A673 (cell line): ENCODE measurements at regions not wholly inside any gene's neighbourhood (a gene's known extent, or its start where the extent isn't known, plus 50 kb on each side); places are given as distances from the start of the nearest gene placed in this dataset.
"Not testable (repeated sequence)": the region's sequence is repeated elsewhere in the genome, so short reads cannot be mapped to it uniquely, and the experiment has no call there.

Experiments used
- BruUV-seq: library from RNA; stranded (reverse); fragments of 400-500 nt; replicated peaks from 2 replicates; lab custom pipeline; 2021; lab: Mats Ljungman, UMichigan
- CTCF ChIA-PET: fragments of 300-600 bp; sonication (Branson Sonifier 250); formaldehyde crosslinking; loops from one replicate; lab custom pipeline; 2022; ENCODE audit warnings: antibody characterized with exemption; lab: Charles Lee
- POLR2A ChIA-PET: fragments of 300-600 bp; sonication (Branson Sonifier 250); formaldehyde crosslinking; loops from one replicate; lab custom pipeline; 2022; ENCODE audit warnings: antibody characterized with exemption; ENCODE audit not compliant: low non-redundant PET; lab: Charles Lee
- DNase-seq: peaks from one replicate; pipeline ENCODE4 v3.0.0-alpha.2; 2015; ENCODE audit warnings: low spot score
- H3K27ac ChIP-seq: fragments of 200-600 bp; sonication (generic); 2 replicates; pipeline ENCODE4 v1.5.1; 2016; ENCODE audit warnings: mixed run types, low read depth, mild to moderate bottlenecking, mixed read lengths, antibody characterized with exemption, low read length; ENCODE audit not compliant: poor library complexity, severe bottlenecking
- H3K27me3 ChIP-seq: fragments of 200-600 bp; sonication (generic); replicated peaks from 2 replicates; pipeline ENCODE4 v1.6.1; 2017; ENCODE audit warnings: mixed run types, low read depth, mild to moderate bottlenecking, mixed read lengths, antibody characterized with exemption, low read length; ENCODE audit not compliant: insufficient read depth, poor library complexity
- H3K36me3 ChIP-seq: fragments of 200-600 bp; sonication (generic); 2 replicates; pipeline ENCODE4 v1.6.1; 2016; ENCODE audit warnings: mixed run types, mild to moderate bottlenecking, mixed read lengths, antibody characterized with exemption, low read length; ENCODE audit not compliant: insufficient read depth, poor library complexity, severe bottlenecking
- H3K4me1 ChIP-seq: fragments of 200-600 bp; sonication (generic); 2 replicates; pipeline ENCODE4 v1.6.1; 2017; ENCODE audit warnings: mixed run types, mild to moderate bottlenecking, mixed read lengths, antibody characterized with exemption, low read length; ENCODE audit not compliant: insufficient read depth, poor library complexity, severe bottlenecking
- H3K4me3 ChIP-seq: fragments of 200-600 bp; sonication (generic); 2 replicates; pipeline ENCODE4 v1.5.1; 2016; ENCODE audit warnings: low read depth, mixed run types, mild to moderate bottlenecking, mixed read lengths, low read length; ENCODE audit not compliant: poor library complexity, severe bottlenecking
- H3K9me3 ChIP-seq: fragments of 200-600 bp; sonication (generic); 2 replicates; pipeline ENCODE4 v1.6.1; 2016; ENCODE audit warnings: mixed run types, low read depth, mild to moderate bottlenecking, mixed read lengths, antibody characterized with exemption, low read length; ENCODE audit not compliant: poor library complexity, severe bottlenecking
- EZH2 ChIP-seq: fragments of 200-600 bp; sonication (generic); IDR thresholded peaks from 2 replicates; pipeline ENCODE4 v1.6.1; 2017; ENCODE audit warnings: borderline replicate concordance, low read depth, mild to moderate bottlenecking, mixed read lengths, antibody characterized with exemption, low read length; ENCODE audit not compliant: poor library complexity, severe bottlenecking
- intact Hi-C: fragments of 100-400 bp; cut with micrococcal nuclease; formaldehyde crosslinking; loops from one replicate; pipeline ENCODE4 v1.10.0; 2022; ENCODE audit not compliant: unreplicated experiment
- TF ChIP-seq, protein P1 (sequence below): fragments of 300-800, 200-600 bp; sonication (generic); conservative IDR thresholded peaks from 2 replicates; pipeline ENCODE4 v1.5.1; 2017; ENCODE audit warnings: low read depth, mild to moderate bottlenecking, antibody characterized with exemption, low read length, moderate library complexity, mixed read lengths

GRCh38 chr5:28632607-28633006 lies 1594.2 kb upstream of the CDH9 start:
- no peaks in the 10 kb centered on the region for H3K36me3 ChIP-seq
- intact Hi-C loops = no loop called here
- CTCF ChIA-PET = no interaction called here
- no peaks in the 10 kb centered on the region for H3K9me3 ChIP-seq
- H3K4me3 ChIP-seq = no peak overlapping the region
- POLR2A ChIA-PET = no interaction called here
- no peak for TF ChIP-seq EZH2
- TF ChIP-seq, protein P1, sequence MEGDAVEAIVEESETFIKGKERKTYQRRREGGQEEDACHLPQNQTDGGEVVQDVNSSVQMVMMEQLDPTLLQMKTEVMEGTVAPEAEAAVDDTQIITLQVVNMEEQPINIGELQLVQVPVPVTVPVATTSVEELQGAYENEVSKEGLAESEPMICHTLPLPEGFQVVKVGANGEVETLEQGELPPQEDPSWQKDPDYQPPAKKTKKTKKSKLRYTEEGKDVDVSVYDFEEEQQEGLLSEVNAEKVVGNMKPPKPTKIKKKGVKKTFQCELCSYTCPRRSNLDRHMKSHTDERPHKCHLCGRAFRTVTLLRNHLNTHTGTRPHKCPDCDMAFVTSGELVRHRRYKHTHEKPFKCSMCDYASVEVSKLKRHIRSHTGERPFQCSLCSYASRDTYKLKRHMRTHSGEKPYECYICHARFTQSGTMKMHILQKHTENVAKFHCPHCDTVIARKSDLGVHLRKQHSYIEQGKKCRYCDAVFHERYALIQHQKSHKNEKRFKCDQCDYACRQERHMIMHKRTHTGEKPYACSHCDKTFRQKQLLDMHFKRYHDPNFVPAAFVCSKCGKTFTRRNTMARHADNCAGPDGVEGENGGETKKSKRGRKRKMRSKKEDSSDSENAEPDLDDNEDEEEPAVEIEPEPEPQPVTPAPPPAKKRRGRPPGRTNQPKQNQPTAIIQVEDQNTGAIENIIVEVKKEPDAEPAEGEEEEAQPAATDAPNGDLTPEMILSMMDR = no peak
- DNase-seq = no peak
- H3K27ac ChIP-seq = no peak overlapping the region
- no TSS peak for BruUV-seq
- no peaks in the 10 kb centered on the region for H3K4me1 ChIP-seq
- H3K27me3 ChIP-seq = no peaks in the 10 kb centered on the region

DNA sequence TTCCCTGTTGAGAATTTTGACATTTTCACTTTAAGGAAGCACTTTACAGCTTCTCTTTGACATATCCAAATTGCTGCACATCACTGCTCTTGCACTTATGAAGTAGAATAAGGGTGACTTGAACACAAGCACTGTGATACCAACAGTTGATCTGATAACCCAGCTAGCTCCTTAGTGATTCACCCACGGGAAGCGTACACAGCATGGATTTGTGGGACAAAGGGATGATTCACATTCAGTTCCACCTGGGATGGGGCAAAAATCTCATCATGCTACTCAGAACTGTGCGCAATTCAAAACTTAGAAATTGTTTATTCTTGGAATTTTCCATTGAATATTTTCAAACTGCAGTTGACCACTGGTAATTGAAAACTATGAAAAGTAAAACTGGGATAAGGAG lies 1565.5 kb upstream of the CDH9 start:
- TF ChIP-seq EZH2 = no peak
- TF ChIP-seq, protein P1 = no peak
- no peak for DNase-seq
- Histone ChIP-seq H3K27ac (no peak overlapping the region), H3K4me1 (no peaks in the 10 kb centered on the region), H3K27me3 (no peaks in the 10 kb centered on the region), H3K4me3 (no peak overlapping the region), H3K9me3 (peaks cover 8% of the 10 kb centered on the region), H3K36me3 (no peaks in the 10 kb centered on the region)
- ChIA-PET CTCF (no interaction called here), POLR2A (no interaction called here)
- no TSS peak for BruUV-seq
- intact Hi-C loops = no loop called here

DNA sequence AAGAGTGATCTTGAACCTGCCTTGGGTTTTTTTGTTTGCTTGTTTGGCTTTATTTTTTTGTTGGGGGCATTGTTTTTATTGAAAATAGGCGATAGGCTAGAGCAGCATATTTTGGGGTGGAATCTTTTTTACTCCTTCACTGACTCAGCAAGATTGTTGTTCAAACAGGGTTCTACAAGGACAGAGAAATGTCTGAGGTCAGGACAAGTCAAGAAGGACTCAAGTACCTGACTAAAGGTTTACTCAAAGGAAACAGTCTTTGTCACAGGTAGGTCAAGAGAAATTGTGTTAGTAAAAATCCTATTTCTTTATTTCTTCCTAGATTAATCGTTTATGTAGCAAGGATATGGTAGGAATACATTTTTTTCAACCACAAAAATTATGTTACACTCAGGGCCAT lies 1564.0 kb upstream of the CDH9 start:
- ChIA-PET CTCF (no interaction called here), POLR2A (no interaction called here)
- Histone ChIP-seq H3K4me1 (no peaks in the 10 kb centered on the region), H3K27me3 (no peaks in the 10 kb centered on the region), H3K36me3 (no peaks in the 10 kb centered on the region), H3K27ac (no peak overlapping the region), H3K9me3 (no peaks in the 10 kb centered on the region), H3K4me3 (no peak overlapping the region)
- TF ChIP-seq EZH2 = no peak
- TF ChIP-seq, protein P1 = no peak
- no TSS peak for BruUV-seq
- intact Hi-C loops = no loop called here
- DNase-seq = no peak

DNA sequence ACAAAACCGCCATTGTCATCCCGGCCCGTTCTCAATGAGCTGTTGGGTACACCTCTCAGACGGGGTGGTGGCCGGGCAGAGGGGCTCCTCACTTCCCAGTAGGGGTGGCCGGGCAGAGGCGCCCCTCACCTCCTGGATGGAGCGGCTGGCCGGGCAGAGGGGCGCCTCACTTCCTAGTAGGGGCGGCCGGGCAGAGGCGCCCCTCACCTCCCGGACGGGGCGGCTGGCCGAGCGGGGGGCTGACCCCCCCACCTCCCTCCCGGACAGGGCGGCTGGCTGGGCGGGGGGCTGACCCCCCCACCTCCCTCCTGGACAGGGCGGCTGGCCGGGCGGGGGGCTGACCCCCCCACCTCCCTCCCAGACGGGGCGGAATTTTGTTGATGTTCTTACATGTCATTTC lies 1558.3 kb upstream of the CDH9 start:
- H3K4me3 ChIP-seq, intact Hi-C loops, H3K9me3 ChIP-seq, H3K27ac ChIP-seq, BruUV-seq, DNase-seq, POLR2A ChIA-PET, H3K27me3 ChIP-seq, H3K36me3 ChIP-seq, CTCF ChIA-PET, H3K4me1 ChIP-seq: not testable (repeated sequence)
